B cell (primary cell): ENCODE measurements at regions not wholly inside any gene's neighbourhood (a gene's known extent, or its start where the extent isn't known, plus 50 kb on each side); places are given as distances from the start of the nearest gene placed in this dataset.

ENCODE experiments used
- ATAC-seq: fragments of 200-7000 bp; cut with Tn5 transposase; one replicate; pipeline ENCODE4 v1.10.0; 2021; ENCODE audit warnings: low read depth, mild to moderate bottlenecking, moderate number of reproducible peaks, moderate library complexity
- CTCF ChIA-PET: fragments of 350-600 bp; sonication (Branson Sonifier 250); formaldehyde crosslinking; loops from one replicate; lab custom pipeline; 2021; ENCODE audit warnings: antibody characterized with exemption, inconsistent platforms; lab: Charles Lee
- POLR2A ChIA-PET: fragments of 350-600 bp; sonication (Branson Sonifier 250); formaldehyde crosslinking; loops from one replicate; lab custom pipeline; 2021; ENCODE audit warnings: antibody characterized with exemption; lab: Charles Lee
- DNase-seq: peaks from one replicate; pipeline ENCODE4 v3.0.0; 2013
- H2AFZ ChIP-seq: 2 replicates; pipeline ENCODE4 v1.6.1; 2012; ENCODE audit warnings: mild to moderate bottlenecking, low read depth, low read length; ENCODE audit not compliant: insufficient read depth, poor library complexity, severe bottlenecking
- H3K27ac ChIP-seq, 2 donors: 1 replicate in 1 of 2; 2 replicates in 1 of 2; pipeline ENCODE4 v1.5.1; 2012 to 2013; ENCODE audit warnings: low read length in 2 of 2, mild to moderate bottlenecking in 2 of 2, moderate library complexity in 1 of 2
- H3K27me3 ChIP-seq, 4 experiments: fragments of 200-600 bp in 1 of 4; sonication (generic) in 1 of 4; replicated peaks in 1 of 4; 1 replicate in 2 of 4; 2 replicates in 2 of 4; pipeline versions ENCODE4 v1.6.1 to v1.7.0; 2013 to 2016; ENCODE audit warnings: low read length in 3 of 4, mild to moderate bottlenecking in 2 of 4, mixed read lengths in 1 of 4, moderate library complexity in 1 of 4; ENCODE audit not compliant: insufficient read depth in 4 of 4, control insufficient read depth in 3 of 4; ENCODE audit errors: control extremely low read depth in 1 of 4
- H3K36me3 ChIP-seq, 2 experiments: replicated peaks in 1 of 2; 1 replicate in 1 of 2; 2 replicates in 1 of 2; pipeline versions ENCODE4 v1.6.1 to v1.7.1; 2013; ENCODE audit warnings: low read length in 1 of 2; ENCODE audit not compliant: insufficient read depth in 2 of 2, control insufficient read depth in 1 of 2; ENCODE audit errors: control extremely low read depth in 1 of 2, extremely low read depth in 1 of 2
- H3K4me1 ChIP-seq, 2 donors: fragments of 200-600 bp in 1 of 2; sonication (generic) in 1 of 2; 1 replicate in 1 of 2; 2 replicates in 1 of 2; pipeline versions ENCODE4 v1.5.1 to v1.6.1; 2013 to 2017; ENCODE audit warnings: low read length in 2 of 2; ENCODE audit not compliant: control insufficient read depth in 2 of 2, insufficient read depth in 2 of 2
- H3K4me2 ChIP-seq: replicated peaks from 2 replicates; pipeline ENCODE3; 2012; ENCODE audit warnings: mild to moderate bottlenecking, low read depth, low read length; ENCODE audit not compliant: poor library complexity, severe bottlenecking
- H3K4me3 ChIP-seq, 5 experiments: fragments of 200-600 bp in 1 of 5; sonication (generic) in 1 of 5; 1 replicate in 3 of 5; 2 replicates in 2 of 5; pipeline versions ENCODE4 v1.5.1 to v1.7.0; 2011 to 2016; ENCODE audit warnings: low read length in 4 of 5, mild to moderate bottlenecking in 4 of 5, low read depth in 2 of 5, control low read depth in 1 of 5, moderate library complexity in 1 of 5; ENCODE audit not compliant: insufficient read depth in 1 of 5; ENCODE audit errors: control extremely low read depth in 1 of 5, extremely low read depth in 1 of 5
- H3K79me2 ChIP-seq: fragments of 200-600 bp; sonication (generic); one replicate; pipeline ENCODE4 v1.6.0; 2016; ENCODE audit warnings: low read length; ENCODE audit not compliant: control insufficient read depth, insufficient read depth
- H3K9ac ChIP-seq: fragments of 200-600 bp; sonication (generic); 2 replicates; pipeline ENCODE4 v1.6.1; 2017; ENCODE audit warnings: mild to moderate bottlenecking, low read length, moderate library complexity
- H3K9me3 ChIP-seq, 3 donors: one replicate each; pipeline versions ENCODE4 v1.6.1 to v1.7.1; 2013; ENCODE audit warnings: low read length in 2 of 3; ENCODE audit not compliant: control insufficient read depth in 2 of 3, insufficient read depth in 1 of 3; ENCODE audit errors: control extremely low read depth in 1 of 3
- H4K20me1 ChIP-seq: 2 replicates; pipeline ENCODE4 v1.6.0; 2012; ENCODE audit warnings: mild to moderate bottlenecking, low read length; ENCODE audit not compliant: insufficient read depth, control insufficient read depth, poor library complexity, severe bottlenecking
- H3K27ac Mint-ChIP-seq: one replicate; pipeline ENCODE4 v1.8.0; 2021; ENCODE audit warnings: mixed read lengths
- H3K27me3 Mint-ChIP-seq: one replicate; pipeline ENCODE4 v1.8.0; 2021; ENCODE audit warnings: mixed read lengths
- H3K4me1 Mint-ChIP-seq: one replicate; pipeline ENCODE4 v1.8.0; 2021; ENCODE audit warnings: mixed read lengths
- H3K4me3 Mint-ChIP-seq: one replicate; pipeline ENCODE4 v1.8.0; 2021; ENCODE audit warnings: mixed read lengths
- H3K9me3 Mint-ChIP-seq: one replicate; pipeline ENCODE4 v1.8.0; 2022; ENCODE audit warnings: mixed read lengths; ENCODE audit not compliant: insufficient read depth
- CTCF ChIP-seq: fragments of 200-600 bp; IDR thresholded peaks from one replicate; pipeline ENCODE4 v1.8.0; 2022; ENCODE audit warnings: antibody characterized with exemption, mild to moderate bottlenecking
- EZH2 ChIP-seq: IDR thresholded peaks from 2 replicates; pipeline ENCODE4 v1.6.1; 2012; ENCODE audit warnings: borderline replicate concordance, low read depth, mild to moderate bottlenecking, moderate library complexity, low read length; ENCODE audit not compliant: insufficient read depth, poor library complexity, severe bottlenecking
- WGBS: methylation state at CpG from one replicate; pipeline ENCODE4 v1.1.5; 2013; ENCODE audit warnings: missing lambda C conversion rate; ENCODE audit not compliant: insufficient coverage; 5-methylcytosine and 5-hydroxymethylcytosine counted together
- intact Hi-C: fragments of 100-400 bp; cut with micrococcal nuclease; formaldehyde crosslinking; loops from one replicate; pipeline ENCODE4 v1.10.0; 2022

- ATAC-seq (no peak), DNase-seq (no peak)
- ChIA-PET POLR2A (no interaction called here), CTCF (no interaction called here)
- Histone ChIP-seq H3K27ac (no peak overlapping the region), H3K79me2 (no peaks in the 10 kb centered on the region), H3K9me3 (no peaks in the 10 kb centered on the region), H3K36me3 (no peaks in the 10 kb centered on the region), H3K9ac (no peak overlapping the region), H3K27me3 (no peaks in the 10 kb centered on the region), H3K4me2 (no peak overlapping the region), H4K20me1 (no peaks in the 10 kb centered on the region), H3K4me1 (no peaks in the 10 kb centered on the region), H2AFZ (no peak overlapping the region), H3K4me3 (no peak overlapping the region)
- WGBS: no CpG with 5 or more reads among the region's 2 CpGs
- intact Hi-C loops: no loop called here
- Mint-ChIP-seq H3K4me1 (no peaks in the 10 kb centered on the region), H3K4me3 (no peak overlapping the region), H3K9me3 (peaks cover 3% of the 10 kb centered on the region), H3K27ac (no peak overlapping the region), H3K27me3 (no peaks in the 10 kb centered on the region)
- TF ChIP-seq CTCF (no peak), EZH2 (no peak)
Measured at GRCh38 chr1:96183485-96183884, 538.1 kb upstream of the PTBP2 start.

- Histone ChIP-seq H3K79me2 (no peaks in the 10 kb centered on the region), H3K27me3 (no peaks in the 10 kb centered on the region), H2AFZ (no peak overlapping the region), H3K4me1 (no peaks in the 10 kb centered on the region), H3K9me3 (no peaks in the 10 kb centered on the region), H3K9ac (no peak overlapping the region), H3K4me2 (no peak overlapping the region), H3K36me3 (no peaks in the 10 kb centered on the region), H4K20me1 (no peaks in the 10 kb centered on the region), H3K4me3 (no peak overlapping the region), H3K27ac (no peak overlapping the region)
- WGBS: 67% methylated on average over 2 of the region's 6 CpGs
- no peak for TF ChIP-seq CTCF
- ChIA-PET POLR2A (no interaction called here), CTCF (no interaction called here)
- H3K4me1 Mint-ChIP-seq: no peaks in the 10 kb centered on the region
- no peaks in the 10 kb centered on the region for H3K27me3 Mint-ChIP-seq
- H3K9me3 Mint-ChIP-seq: peaks cover 3% of the 10 kb centered on the region
- intact Hi-C loops: no loop called here
- H3K4me3 Mint-ChIP-seq: no peak overlapping the region
- ATAC-seq: no peak
- H3K27ac Mint-ChIP-seq: no peak overlapping the region
- DNase-seq: no peak
Measured at GRCh38 chr1:96183928-96184327, 537.7 kb upstream of the PTBP2 start.
